ENCODE measurements at regions not wholly inside any gene's neighbourhood (a gene's known extent, or its start where the extent isn't known, plus 50 kb on each side); places are given as distances from the start of the nearest gene placed in this dataset.

DNA sequence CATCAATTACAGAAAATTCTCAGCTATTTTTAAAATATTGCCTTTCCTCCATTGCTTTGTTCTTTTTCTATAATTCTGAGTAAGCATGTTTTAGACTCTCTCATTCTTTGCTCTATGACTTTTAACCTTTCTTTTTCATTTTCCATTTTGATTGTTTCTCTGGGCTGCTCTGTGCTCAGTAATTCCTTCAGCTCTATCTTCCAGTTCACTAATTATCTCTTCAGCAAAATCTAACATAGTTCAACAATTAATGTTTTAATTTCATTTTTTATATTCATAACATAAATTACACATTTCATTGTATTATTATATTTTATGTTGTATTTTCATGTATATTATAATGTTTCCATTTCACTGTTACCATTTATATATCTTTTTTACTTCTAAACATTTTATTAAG lies 198.8 kb upstream of the NOX3 start:
- H3K36me3 ChIP-seq, result no peaks in the 10 kb centered on the region
- no peak overlapping the region for H3K27ac ChIP-seq
- DNase-seq (no peak), ATAC-seq (ENCODE audit: low FRiP score in 2 of 2) (no peak)
- H3K4me1 ChIP-seq, result no peaks in the 10 kb centered on the region
- no peaks in the 10 kb centered on the region for H3K27me3 ChIP-seq
- TF ChIP-seq POLR2AphosphoS5 (IDR thresholded peaks at IDR 0.05) (no peak), POLR2A (IDR thresholded peaks at IDR 0.05) (no peak), EP300 (IDR thresholded peaks at IDR 0.05) (no peak)
- TF ChIP-seq, protein P1, sequence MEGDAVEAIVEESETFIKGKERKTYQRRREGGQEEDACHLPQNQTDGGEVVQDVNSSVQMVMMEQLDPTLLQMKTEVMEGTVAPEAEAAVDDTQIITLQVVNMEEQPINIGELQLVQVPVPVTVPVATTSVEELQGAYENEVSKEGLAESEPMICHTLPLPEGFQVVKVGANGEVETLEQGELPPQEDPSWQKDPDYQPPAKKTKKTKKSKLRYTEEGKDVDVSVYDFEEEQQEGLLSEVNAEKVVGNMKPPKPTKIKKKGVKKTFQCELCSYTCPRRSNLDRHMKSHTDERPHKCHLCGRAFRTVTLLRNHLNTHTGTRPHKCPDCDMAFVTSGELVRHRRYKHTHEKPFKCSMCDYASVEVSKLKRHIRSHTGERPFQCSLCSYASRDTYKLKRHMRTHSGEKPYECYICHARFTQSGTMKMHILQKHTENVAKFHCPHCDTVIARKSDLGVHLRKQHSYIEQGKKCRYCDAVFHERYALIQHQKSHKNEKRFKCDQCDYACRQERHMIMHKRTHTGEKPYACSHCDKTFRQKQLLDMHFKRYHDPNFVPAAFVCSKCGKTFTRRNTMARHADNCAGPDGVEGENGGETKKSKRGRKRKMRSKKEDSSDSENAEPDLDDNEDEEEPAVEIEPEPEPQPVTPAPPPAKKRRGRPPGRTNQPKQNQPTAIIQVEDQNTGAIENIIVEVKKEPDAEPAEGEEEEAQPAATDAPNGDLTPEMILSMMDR (IDR thresholded peaks at IDR 0.05), result no peak
- no peak overlapping the region for H3K4me3 ChIP-seq
- no peaks in the 10 kb centered on the region for H3K9me3 ChIP-seq

GRCh38 chr6:155648301-155648700 lies 192.7 kb upstream of the NOX3 start:
- ATAC-seq (ENCODE audit: low FRiP score in 2 of 2) (no peak), DNase-seq (no peak)
- Histone ChIP-seq H3K27me3 (no peaks in the 10 kb centered on the region), H3K36me3 (no peaks in the 10 kb centered on the region), H3K27ac (no peak overlapping the region), H3K4me3 (no peak overlapping the region), H3K9me3 (no peaks in the 10 kb centered on the region), H3K4me1 (no peaks in the 10 kb centered on the region)
- no peak for TF ChIP-seq POLR2A (IDR thresholded peaks at IDR 0.05)
- no peak for TF ChIP-seq EP300 (IDR thresholded peaks at IDR 0.05)
- TF ChIP-seq POLR2AphosphoS5 (IDR thresholded peaks at IDR 0.05), result no peak
- TF ChIP-seq, protein P1 (IDR thresholded peaks at IDR 0.05), result no peak
- 59 to 65% methylated on average over 5 of the region's 5 CpGs for WGBS, 2 donors

DNA sequence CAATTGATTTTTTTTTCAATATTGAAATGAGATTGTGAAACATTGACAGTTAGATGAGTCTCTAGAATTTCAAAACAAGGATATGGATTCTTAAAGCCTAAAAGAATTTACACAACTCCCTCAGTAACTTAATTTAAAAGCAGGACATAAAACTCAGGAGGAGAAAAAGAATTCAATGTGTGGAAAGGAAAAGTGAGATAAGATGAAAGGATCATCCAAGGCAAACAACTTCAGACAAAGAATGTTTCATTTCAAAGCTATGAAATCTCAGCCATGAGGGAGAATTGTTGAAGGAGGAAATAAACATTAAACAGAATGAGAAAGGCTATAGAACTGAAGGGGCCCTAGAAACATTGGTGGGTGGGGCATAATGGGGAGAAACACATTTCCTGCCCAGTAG lies 191.7 kb upstream of the NOX3 start:
- DNase-seq (no peak), ATAC-seq (ENCODE audit: low FRiP score in 2 of 2) (no peak)
- no peak overlapping the region for H3K4me3 ChIP-seq

GRCh38 chr6:155646443-155646842 lies 190.8 kb upstream of the NOX3 start:
- TF ChIP-seq POLR2A (IDR thresholded peaks at IDR 0.05) (no peak), EP300 (IDR thresholded peaks at IDR 0.05) (no peak), POLR2AphosphoS5 (IDR thresholded peaks at IDR 0.05) (no peak)
- TF ChIP-seq, protein P1 (IDR thresholded peaks at IDR 0.05), result no peak
- H3K36me3 ChIP-seq, result no peaks in the 10 kb centered on the region
- no peaks in the 10 kb centered on the region for H3K27me3 ChIP-seq
- H3K27ac ChIP-seq, result no peak overlapping the region
- H3K4me3 ChIP-seq, result no peak overlapping the region
- no peak for DNase-seq
- H3K9me3 ChIP-seq, result peaks cover 0 to 5% (median 0%) of the 10 kb centered on the region in 4 donors
- no peak for ATAC-seq (ENCODE audit: low FRiP score in 2 of 2)
- H3K4me1 ChIP-seq, result no peaks in the 10 kb centered on the region
- 75 to 84% methylated on average over 5 of the region's 5 CpGs for WGBS, 2 donors

More for the DNA sequence above, 191.7 kb upstream of the NOX3 start:
- Histone ChIP-seq H3K9me3 (no peaks in the 10 kb centered on the region), H3K36me3 (no peaks in the 10 kb centered on the region), H3K27ac (no peak overlapping the region), H3K27me3 (no peaks in the 10 kb centered on the region), H3K4me1 (no peaks in the 10 kb centered on the region)
- TF ChIP-seq EP300 (IDR thresholded peaks at IDR 0.05), result no peak
- TF ChIP-seq POLR2A (IDR thresholded peaks at IDR 0.05), result no peak
- TF ChIP-seq, protein P1 (IDR thresholded peaks at IDR 0.05), result no peak
- TF ChIP-seq POLR2AphosphoS5 (IDR thresholded peaks at IDR 0.05), result no peak

- TF ChIP-seq EP300 (IDR thresholded peaks at IDR 0.05) (no peak), POLR2AphosphoS5 (IDR thresholded peaks at IDR 0.05) (no peak), POLR2A (IDR thresholded peaks at IDR 0.05) (no peak)
- TF ChIP-seq, protein P1 (IDR thresholded peaks at IDR 0.05), result no peak
- H3K27me3 ChIP-seq, result no peaks in the 10 kb centered on the region
- no peaks in the 10 kb centered on the region for H3K4me1 ChIP-seq
- H3K4me3 ChIP-seq, result no peak overlapping the region
- DNase-seq (no peak), ATAC-seq (ENCODE audit: low FRiP score in 2 of 2) (no peak)
- peaks cover 0 to 5% (median 0%) of the 10 kb centered on the region in 4 donors for H3K9me3 ChIP-seq
- H3K27ac ChIP-seq, result no peak overlapping the region
- WGBS, 2 donors, result 69 to 74% methylated on average over 2 of the region's 2 CpGs
- H3K36me3 ChIP-seq, result no peaks in the 10 kb centered on the region
These were observed 189.7 kb upstream of the NOX3 start for GRCh38 chr6:155645325-155645724.

Data from upper lobe of left lung (tissue), 6 donors.